ENCODE measurements at regions not wholly inside any gene's neighbourhood (a gene's known extent, or its start where the extent isn't known, plus 50 kb on each side); places are given as distances from the start of the nearest gene placed in this dataset.

GRCh38 chr13:86378628-86379027 lies 579.4 kb upstream of the SLITRK6 start:
- H3K4me3 ChIP-seq (ENCODE audit: low read length) = no peak overlapping the region
- TF ChIP-seq CTCF (IDR thresholded peaks at IDR 0.05; ENCODE audit: insufficient read depth, low read depth, low read length, missing control alignments) = no peak
- no peak for DNase-seq (ENCODE audit: low read depth)

DNA sequence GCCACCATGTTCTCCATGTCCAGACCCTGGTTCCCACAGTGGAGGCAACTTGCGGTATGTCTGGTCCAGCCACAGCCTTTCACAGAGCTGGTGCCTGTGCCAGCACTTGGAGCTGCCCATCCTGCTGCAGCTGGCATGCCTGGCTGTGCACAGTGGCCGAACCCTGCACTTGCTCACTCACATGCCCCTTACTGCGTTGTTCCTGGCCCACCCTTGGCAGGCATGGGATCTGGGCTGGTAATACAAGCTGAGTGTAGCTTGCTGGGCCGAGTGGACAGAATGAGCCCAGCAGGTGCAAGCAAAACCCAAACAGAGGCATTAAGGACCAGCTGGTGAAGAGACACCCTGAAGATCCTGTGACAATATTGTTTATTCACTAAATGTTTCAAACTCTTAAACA lies 583.9 kb upstream of the SLITRK6 start:
- DNase-seq (ENCODE audit: low read depth) = no peak
- H3K4me3 ChIP-seq (ENCODE audit: low read length) = no peak overlapping the region
- no peak for TF ChIP-seq CTCF (IDR thresholded peaks at IDR 0.05; ENCODE audit: insufficient read depth, low read depth, low read length, missing control alignments)

- no peak overlapping the region for H3K4me3 ChIP-seq (ENCODE audit: low read length)
- TF ChIP-seq CTCF (IDR thresholded peaks at IDR 0.05; ENCODE audit: insufficient read depth, low read depth, low read length, missing control alignments) = no peak
- DNase-seq (ENCODE audit: low read depth) = no peak
Measured at GRCh38 chr13:86383561-86383960, 584.3 kb upstream of the SLITRK6 start.

- H3K4me3 ChIP-seq (ENCODE audit: low read length) = no peak overlapping the region
- DNase-seq (ENCODE audit: low read depth) = no peak
- TF ChIP-seq CTCF (IDR thresholded peaks at IDR 0.05; ENCODE audit: insufficient read depth, low read depth, low read length, missing control alignments) = no peak
Measured at GRCh38 chr13:86397635-86398034, 598.4 kb upstream of the SLITRK6 start.

GRCh38 chr13:86399572-86399971 lies 600.4 kb upstream of the SLITRK6 start:
- TF ChIP-seq CTCF (IDR thresholded peaks at IDR 0.05; ENCODE audit: insufficient read depth, low read depth, low read length, missing control alignments) = no peak
- DNase-seq (ENCODE audit: low read depth) = no peak
- H3K4me3 ChIP-seq (ENCODE audit: low read length) = no peak overlapping the region

GRCh38 chr13:86402500-86402899 lies 603.3 kb upstream of the SLITRK6 start:
- DNase-seq (ENCODE audit: low read depth) = no peak
- H3K4me3 ChIP-seq (ENCODE audit: low read length) = no peak overlapping the region
- TF ChIP-seq CTCF (IDR thresholded peaks at IDR 0.05; ENCODE audit: insufficient read depth, low read depth, low read length, missing control alignments) = no peak

GRCh38 chr13:86403181-86403580 lies 604.0 kb upstream of the SLITRK6 start:
- DNase-seq (ENCODE audit: low read depth) = no peak
- TF ChIP-seq CTCF (IDR thresholded peaks at IDR 0.05; ENCODE audit: insufficient read depth, low read depth, low read length, missing control alignments) = no peak
- no peak overlapping the region for H3K4me3 ChIP-seq (ENCODE audit: low read length)
